ENCODE measurements at regions not wholly inside any gene's neighbourhood (a gene's known extent, or its start where the extent isn't known, plus 50 kb on each side); places are given as distances from the start of the nearest gene placed in this dataset.

- no peak for DNase-seq
Measured at GRCh38 chr9:80091526-80091925, 519.8 kb downstream of the TLE4 start.

GRCh38 chr9:80090317-80090716 lies 518.6 kb downstream of the TLE4 start:
- DNase-seq = no peak

GRCh38 chr9:80086822-80087345 lies 515.1 kb downstream of the TLE4 start:
- DNase-seq = no peak

- DNase-seq = no peak
Measured at GRCh38 chr9:80086386-80086785, 514.6 kb downstream of the TLE4 start.

- no peak for DNase-seq
Measured at GRCh38 chr9:80085668-80086067, 513.9 kb downstream of the TLE4 start.

GRCh38 chr9:80082213-80082612 lies 510.4 kb downstream of the TLE4 start:
- DNase-seq = no peak

GRCh38 chr9:80078826-80079225 lies 507.1 kb downstream of the TLE4 start:
- DNase-seq = no peak

GRCh38 chr9:80077059-80077458 lies 505.3 kb downstream of the TLE4 start:
- DNase-seq = no peak

GRCh38 chr9:80076162-80076561 lies 504.4 kb downstream of the TLE4 start:
- no peak for DNase-seq

GRCh38 chr9:80074439-80074838 lies 502.7 kb downstream of the TLE4 start:
- DNase-seq = no peak

GRCh38 chr9:80072451-80072850 lies 500.7 kb downstream of the TLE4 start:
- DNase-seq = no peak

- no peak for DNase-seq
Measured at GRCh38 chr9:80070071-80070742, 498.4 kb downstream of the TLE4 start.

- no peak for DNase-seq
Measured at GRCh38 chr9:80066931-80067330, 495.2 kb downstream of the TLE4 start.

- DNase-seq = no peak
Measured at GRCh38 chr9:80062567-80062966, 490.8 kb downstream of the TLE4 start.

- no peak for DNase-seq
Measured at GRCh38 chr9:80061940-80062339, 490.2 kb downstream of the TLE4 start.

GRCh38 chr9:80061096-80061495 lies 489.3 kb downstream of the TLE4 start:
- DNase-seq = no peak

- no peak for DNase-seq
Measured at GRCh38 chr9:80059979-80060378, 488.2 kb downstream of the TLE4 start.

GRCh38 chr9:80059191-80059590 lies 487.4 kb downstream of the TLE4 start:
- DNase-seq = no peak

GRCh38 chr9:80052830-80053229 lies 481.1 kb downstream of the TLE4 start:
- no peak for DNase-seq

GRCh38 chr9:80049096-80049782 lies 477.5 kb downstream of the TLE4 start:
- DNase-seq = no peak

GRCh38 chr9:80046481-80046880 lies 474.7 kb downstream of the TLE4 start:
- DNase-seq = no peak

- no peak for DNase-seq
Measured at GRCh38 chr9:80041821-80042220, 470.1 kb downstream of the TLE4 start.

- no peak for DNase-seq
Measured at GRCh38 chr9:80040457-80040856, 468.7 kb downstream of the TLE4 start.

GRCh38 chr9:80030801-80031200 lies 459.0 kb downstream of the TLE4 start:
- no peak for DNase-seq

Data from T-helper 1 cell (primary cell).